WTC11 (cell line): ENCODE measurements at regions not wholly inside any gene's neighbourhood (a gene's known extent, or its start where the extent isn't known, plus 50 kb on each side); places are given as distances from the start of the nearest gene placed in this dataset.
"Not testable (repeated sequence)": the region's sequence is repeated elsewhere in the genome, so short reads cannot be mapped to it uniquely, and the experiment has no call there.

Experiments used
- ATAC-seq: fragments of 200-7000 bp; cut with Tn5 transposase; 2 replicates; pipeline ENCODE4 v1.10.0; 2021; ENCODE audit warnings: mild to moderate bottlenecking, moderate library complexity
- CTCF ChIA-PET: fragments of 300-600 bp; sonication (Branson Sonifier 250); formaldehyde crosslinking; loops from one replicate; lab custom pipeline; 2021; ENCODE audit warnings: antibody characterized with exemption; lab: Charles Lee
- POLR2A ChIA-PET: fragments of 350-600 bp; sonication (Branson Sonifier 250); formaldehyde crosslinking; loops from one replicate; lab custom pipeline; 2021; ENCODE audit warnings: antibody characterized with exemption; lab: Charles Lee
- DNase-seq: peaks from one replicate; pipeline ENCODE4 v3.0.0; 2021; ENCODE audit warnings: low spot score
- H3K27ac Mint-ChIP-seq: 2 replicates; pipeline ENCODE4 v1.8.0; 2021; ENCODE audit warnings: mixed read lengths
- H3K27me3 Mint-ChIP-seq: 2 replicates; pipeline ENCODE4 v1.8.0; 2021; ENCODE audit warnings: low read depth, mild to moderate bottlenecking, moderate library complexity, mixed read lengths
- H3K36me3 Mint-ChIP-seq: 2 replicates; pipeline ENCODE4 v1.8.0; 2021; ENCODE audit warnings: mixed read lengths
- H3K4me1 Mint-ChIP-seq: 2 replicates; pipeline ENCODE4 v1.8.0; 2022; ENCODE audit warnings: mixed read lengths
- H3K4me3 Mint-ChIP-seq: 2 replicates; pipeline ENCODE4 v1.8.0; 2021; ENCODE audit warnings: mild to moderate bottlenecking, moderate library complexity, mixed read lengths
- H3K9me3 Mint-ChIP-seq: 2 replicates; pipeline ENCODE4 v1.8.0; 2021; ENCODE audit warnings: mixed read lengths
- AFF4 ChIP-seq: sonication (generic); formaldehyde crosslinking; IDR thresholded peaks from 2 replicates; pipeline ENCODE4 v1.8.1; 2023; ENCODE audit warnings: mild to moderate bottlenecking, missing genetic modification reagents, borderline replicate concordance
- ARID4B ChIP-seq: sonication (generic); formaldehyde crosslinking; IDR thresholded peaks from 2 replicates; pipeline ENCODE4 v1.8.0; 2023; ENCODE audit warnings: missing genetic modification reagents, mild to moderate bottlenecking, borderline replicate concordance
- CBFB ChIP-seq: sonication (generic); formaldehyde crosslinking; IDR thresholded peaks from 2 replicates; pipeline ENCODE4 v1.8.1; 2022; ENCODE audit warnings: mild to moderate bottlenecking, low read depth, missing genetic modification reagents
- GABPB1 ChIP-seq: sonication (generic); formaldehyde crosslinking; IDR thresholded peaks from 2 replicates; pipeline ENCODE4 v1.8.1; 2023; ENCODE audit warnings: mild to moderate bottlenecking, missing genetic modification reagents
- GTF2I ChIP-seq: fragments of 250-450 bp; sonication (Bioruptor Pico); conservative IDR thresholded peaks from 2 replicates; pipeline ENCODE4 v1.4.0; 2021; ENCODE audit warnings: mild to moderate bottlenecking
- JAZF1 ChIP-seq: fragments of 250-450 bp; sonication (Bioruptor Pico); IDR thresholded peaks from 2 replicates; pipeline ENCODE4 v1.9.0; 2021; ENCODE audit warnings: moderate library complexity, mild to moderate bottlenecking, inconsistent platforms
- KAT7 ChIP-seq: sonication (generic); formaldehyde crosslinking; IDR thresholded peaks from 2 replicates; pipeline ENCODE4 v1.8.1; 2023; ENCODE audit warnings: missing genetic modification reagents, mild to moderate bottlenecking, borderline replicate concordance
- NR2C2 ChIP-seq: sonication (generic); formaldehyde crosslinking; IDR thresholded peaks from 2 replicates; pipeline ENCODE4 v1.8.0; 2022; ENCODE audit warnings: mild to moderate bottlenecking, missing genetic modification reagents
- PRDM15 ChIP-seq: sonication (generic); formaldehyde crosslinking; IDR thresholded peaks from 2 replicates; pipeline ENCODE4 v1.8.0; 2022; ENCODE audit warnings: missing genetic modification reagents
- TCF7 ChIP-seq: sonication (generic); formaldehyde crosslinking; IDR thresholded peaks from 2 replicates; pipeline ENCODE4 v1.8.0; 2022; ENCODE audit warnings: mild to moderate bottlenecking, low read depth, missing genetic modification reagents, moderate library complexity
- TP53 ChIP-seq: sonication (generic); formaldehyde crosslinking; IDR thresholded peaks from 2 replicates; pipeline ENCODE4 v1.8.1; 2023; ENCODE audit warnings: mild to moderate bottlenecking, missing genetic modification reagents
- ZBTB21 ChIP-seq: sonication (generic); formaldehyde crosslinking; IDR thresholded peaks from 2 replicates; pipeline ENCODE4 v1.8.1; 2023; ENCODE audit warnings: mild to moderate bottlenecking, missing genetic modification reagents, borderline replicate concordance
- ZNF263 ChIP-seq: sonication (generic); formaldehyde crosslinking; IDR thresholded peaks from 2 replicates; pipeline ENCODE4 v1.8.1; 2022; ENCODE audit warnings: low read depth, mild to moderate bottlenecking, moderate library complexity, missing genetic modification reagents
- TF ChIP-seq, protein P1 (sequence below): sonication (generic); formaldehyde crosslinking; IDR thresholded peaks from 2 replicates; pipeline ENCODE4 v1.8.0; 2023; ENCODE audit warnings: missing genetic modification reagents
- TF ChIP-seq, protein P2 (sequence below): sonication (generic); formaldehyde crosslinking; conservative IDR thresholded peaks from 2 replicates; pipeline ENCODE4 v1.8.1; 2023; ENCODE audit warnings: mild to moderate bottlenecking, low read depth, missing genetic modification reagents, moderate library complexity
- TF ChIP-seq, protein P3 (sequence below): sonication (generic); formaldehyde crosslinking; conservative IDR thresholded peaks from 2 replicates; pipeline ENCODE4 v1.8.1; 2022; ENCODE audit warnings: mild to moderate bottlenecking, missing genetic modification reagents

DNA sequence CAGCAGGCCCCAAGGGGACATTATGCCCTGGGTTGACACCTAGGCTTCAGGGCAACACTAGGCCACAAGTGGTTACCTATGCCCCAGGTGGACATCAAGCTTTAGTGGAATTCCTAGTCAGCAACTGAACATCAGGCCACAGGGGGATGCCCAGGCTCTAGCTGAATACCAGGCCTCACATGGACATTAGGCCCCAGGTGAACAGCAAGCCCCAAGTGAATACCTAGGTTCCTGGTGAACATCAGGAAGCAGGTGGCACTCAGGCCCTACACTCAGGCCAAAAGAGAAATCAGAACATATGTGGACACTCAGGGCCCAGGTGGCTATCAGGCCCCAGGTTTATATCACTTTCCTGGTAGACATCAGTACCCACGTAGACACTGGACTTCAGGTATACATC, 75.2 kb upstream of the ZNF337 start:
- H3K4me3 Mint-ChIP-seq, CTCF ChIA-PET, POLR2A ChIA-PET, H3K36me3 Mint-ChIP-seq, DNase-seq, ATAC-seq, H3K9me3 Mint-ChIP-seq, H3K27ac Mint-ChIP-seq, H3K27me3 Mint-ChIP-seq: not testable (repeated sequence)
- peaks cover 12% of the 10 kb centered on the region for H3K4me1 Mint-ChIP-seq

- Mint-ChIP-seq H3K27me3 (no peaks in the 10 kb centered on the region), H3K4me1 (no peaks in the 10 kb centered on the region), H3K36me3 (no peaks in the 10 kb centered on the region), H3K4me3 (no peak overlapping the region), H3K27ac (no peak overlapping the region), H3K9me3 (no peaks in the 10 kb centered on the region)
- ChIA-PET POLR2A (no interaction called here), CTCF (no interaction called here)
- ATAC-seq (no peak), DNase-seq (no peak)
- TF ChIP-seq CBFB (CRISPR knock-in tag) (no peak), NR2C2 (CRISPR knock-in tag) (no peak), AFF4 (CRISPR knock-in tag) (no peak), ZNF263 (no peak), KAT7 (no peak), PRDM15 (CRISPR knock-in tag) (no peak), TP53 (CRISPR knock-in tag) (no peak), JAZF1 (CRISPR knock-in tag) (no peak), GTF2I (CRISPR knock-in tag) (no peak), ARID4B (CRISPR knock-in tag) (no peak), TCF7 (CRISPR knock-in tag) (no peak), ZBTB21 (CRISPR knock-in tag) (no peak), GABPB1 (CRISPR knock-in tag) (no peak)
- TF ChIP-seq, protein P1, sequence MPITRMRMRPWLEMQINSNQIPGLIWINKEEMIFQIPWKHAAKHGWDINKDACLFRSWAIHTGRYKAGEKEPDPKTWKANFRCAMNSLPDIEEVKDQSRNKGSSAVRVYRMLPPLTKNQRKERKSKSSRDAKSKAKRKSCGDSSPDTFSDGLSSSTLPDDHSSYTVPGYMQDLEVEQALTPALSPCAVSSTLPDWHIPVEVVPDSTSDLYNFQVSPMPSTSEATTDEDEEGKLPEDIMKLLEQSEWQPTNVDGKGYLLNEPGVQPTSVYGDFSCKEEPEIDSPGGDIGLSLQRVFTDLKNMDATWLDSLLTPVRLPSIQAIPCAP (CRISPR knock-in tag) = no peak
- TF ChIP-seq, protein P2, sequence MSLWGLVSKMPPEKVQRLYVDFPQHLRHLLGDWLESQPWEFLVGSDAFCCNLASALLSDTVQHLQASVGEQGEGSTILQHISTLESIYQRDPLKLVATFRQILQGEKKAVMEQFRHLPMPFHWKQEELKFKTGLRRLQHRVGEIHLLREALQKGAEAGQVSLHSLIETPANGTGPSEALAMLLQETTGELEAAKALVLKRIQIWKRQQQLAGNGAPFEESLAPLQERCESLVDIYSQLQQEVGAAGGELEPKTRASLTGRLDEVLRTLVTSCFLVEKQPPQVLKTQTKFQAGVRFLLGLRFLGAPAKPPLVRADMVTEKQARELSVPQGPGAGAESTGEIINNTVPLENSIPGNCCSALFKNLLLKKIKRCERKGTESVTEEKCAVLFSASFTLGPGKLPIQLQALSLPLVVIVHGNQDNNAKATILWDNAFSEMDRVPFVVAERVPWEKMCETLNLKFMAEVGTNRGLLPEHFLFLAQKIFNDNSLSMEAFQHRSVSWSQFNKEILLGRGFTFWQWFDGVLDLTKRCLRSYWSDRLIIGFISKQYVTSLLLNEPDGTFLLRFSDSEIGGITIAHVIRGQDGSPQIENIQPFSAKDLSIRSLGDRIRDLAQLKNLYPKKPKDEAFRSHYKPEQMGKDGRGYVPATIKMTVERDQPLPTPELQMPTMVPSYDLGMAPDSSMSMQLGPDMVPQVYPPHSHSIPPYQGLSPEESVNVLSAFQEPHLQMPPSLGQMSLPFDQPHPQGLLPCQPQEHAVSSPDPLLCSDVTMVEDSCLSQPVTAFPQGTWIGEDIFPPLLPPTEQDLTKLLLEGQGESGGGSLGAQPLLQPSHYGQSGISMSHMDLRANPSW (CRISPR knock-in tag) = no peak
- TF ChIP-seq, protein P3, sequence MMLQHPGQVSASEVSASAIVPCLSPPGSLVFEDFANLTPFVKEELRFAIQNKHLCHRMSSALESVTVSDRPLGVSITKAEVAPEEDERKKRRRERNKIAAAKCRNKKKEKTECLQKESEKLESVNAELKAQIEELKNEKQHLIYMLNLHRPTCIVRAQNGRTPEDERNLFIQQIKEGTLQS = no peak
Observed at GRCh38 chr20:25761596-25761995, 64.9 kb upstream of the ZNF337 start.

GRCh38 chr20:25761046-25761445, 64.4 kb upstream of the ZNF337 start:
- H3K4me1 Mint-ChIP-seq, CTCF ChIA-PET, H3K27me3 Mint-ChIP-seq, H3K4me3 Mint-ChIP-seq, ATAC-seq, POLR2A ChIA-PET, H3K36me3 Mint-ChIP-seq, DNase-seq, H3K27ac Mint-ChIP-seq, H3K9me3 Mint-ChIP-seq: not testable (repeated sequence)
